Retinal pigment epithelial cell (primary cell): ENCODE measurements at regions not wholly inside any gene's neighbourhood (a gene's known extent, or its start where the extent isn't known, plus 50 kb on each side); places are given as distances from the start of the nearest gene placed in this dataset.

Source experiments
- DNase-seq: peaks from one replicate; pipeline ENCODE4 v3.0.0-alpha.2; 2010; ENCODE audit warnings: low read depth
- H3K4me3 ChIP-seq: 2 replicates; pipeline ENCODE4 v1.5.1; 2011; ENCODE audit warnings: mild to moderate bottlenecking, low read length, control low read depth, moderate library complexity
- CTCF ChIP-seq: conservative IDR thresholded peaks from 2 replicates; pipeline ENCODE4 v1.5.1; 2011; ENCODE audit warnings: low read depth, low read length, control low read depth, inconsistent platforms

DNA sequence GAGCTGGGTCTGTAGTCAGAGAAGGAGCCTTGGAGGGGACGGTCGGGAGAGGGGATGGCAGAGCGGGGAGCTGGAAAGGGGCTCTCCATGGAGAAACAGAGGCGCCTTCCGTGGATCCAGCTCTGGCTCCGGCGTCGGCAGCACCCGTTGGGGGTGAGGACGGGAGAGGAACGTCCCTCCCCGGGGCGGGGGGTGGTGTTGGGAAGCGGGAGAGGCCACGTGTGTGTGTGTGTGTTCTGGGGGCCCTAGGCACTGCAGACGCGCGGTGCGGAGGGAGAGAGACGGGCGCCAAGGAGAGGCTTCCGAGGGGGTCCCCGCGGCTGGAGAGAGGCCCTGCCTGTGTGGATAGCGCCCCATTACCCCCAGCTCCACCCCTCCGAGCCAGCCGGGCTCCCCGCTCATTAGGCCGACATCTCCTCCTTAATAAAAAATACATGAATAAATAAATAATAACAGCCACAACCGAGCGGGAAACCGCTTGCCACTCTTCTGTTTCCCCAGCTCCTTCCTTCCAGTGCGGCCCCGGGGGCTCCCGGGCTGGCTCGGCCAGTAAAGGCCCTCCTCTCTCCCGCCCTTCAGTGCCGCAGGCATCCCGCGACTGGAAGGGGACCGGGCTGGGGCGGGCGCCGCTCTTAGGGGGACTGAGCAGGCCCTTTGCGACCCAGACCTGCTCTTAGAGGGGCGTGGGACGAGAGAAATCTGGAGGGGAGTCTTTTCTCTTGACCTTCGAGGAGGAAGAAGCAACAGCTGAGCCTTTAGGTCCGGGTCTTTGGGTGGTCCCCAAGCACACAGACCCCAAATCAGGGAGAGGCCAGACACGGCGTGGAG is 71.3 kb upstream of the ARAP3 start:
- DNase-seq = no peak
- TF ChIP-seq CTCF = no peak
- no peak overlapping the region for H3K4me3 ChIP-seq

- DNase-seq = peak; percentile 23
- TF ChIP-seq CTCF = no peak
Observed at GRCh38 chr5:141747152-141748141, 65.4 kb upstream of the ARAP3 start.

GRCh38 chr5:141746395-141746794 is 64.4 kb upstream of the ARAP3 start:
- no peak for DNase-seq
- no peak overlapping the region for H3K4me3 ChIP-seq
- TF ChIP-seq CTCF = no peak

More at GRCh38 chr5:141747152-141748141, 65.4 kb upstream of the ARAP3 start:
- no peak overlapping the region for H3K4me3 ChIP-seq

GRCh38 chr5:141745390-141745789 is 63.4 kb upstream of the ARAP3 start:
- no peak for TF ChIP-seq CTCF

GRCh38 chr5:141743866-141744272 is 61.8 kb upstream of the ARAP3 start:
- DNase-seq = no peak
- no peak overlapping the region for H3K4me3 ChIP-seq
- no peak for TF ChIP-seq CTCF

More at GRCh38 chr5:141745390-141745789, 63.4 kb upstream of the ARAP3 start:
- DNase-seq = no peak
- H3K4me3 ChIP-seq = no peak overlapping the region

- no peak for DNase-seq
- no peak overlapping the region for H3K4me3 ChIP-seq
- TF ChIP-seq CTCF = no peak
Observed at GRCh38 chr5:141742866-141743851, 61.1 kb upstream of the ARAP3 start.
